Gastroesophageal sphincter (tissue), 4 donors: ENCODE measurements at regions not wholly inside any gene's neighbourhood (a gene's known extent, or its start where the extent isn't known, plus 50 kb on each side); places are given as distances from the start of the nearest gene placed in this dataset.

Experiments used
- ATAC-seq: fragments of 150-250 bp; one replicate; pipeline ENCODE4 v1.9.1; 2016; ENCODE audit warnings: mild to moderate bottlenecking, moderate library complexity
- H3K27ac ChIP-seq, 4 donors: fragments of 200-600 bp; sonication (generic) in 3 of 4; 1 replicate in 3 of 4; 2 replicates in 1 of 4; pipeline ENCODE4 v1.5.1; 2016 to 2019
- H3K27me3 ChIP-seq: fragments of 200-600 bp; sonication (generic); one replicate; pipeline ENCODE4 v1.5.1; 2019
- H3K36me3 ChIP-seq, 2 donors: fragments of 200-600 bp; sonication (generic); one replicate each; pipeline ENCODE4 v1.5.1; 2019; ENCODE audit warnings: control low read depth in 1 of 2
- H3K4me1 ChIP-seq, 3 donors: fragments of 200-600 bp; sonication (generic); 1 replicate in 2 of 3; 2 replicates in 1 of 3; pipeline ENCODE4 v1.5.1; 2016 to 2019; ENCODE audit warnings: control low read depth in 2 of 3
- H3K4me3 ChIP-seq, 2 donors: fragments of 200-600 bp; sonication (generic); one replicate each; pipeline ENCODE4 v1.5.1; 2019; ENCODE audit warnings: mild to moderate bottlenecking in 1 of 2, moderate library complexity in 1 of 2
- H3K9me3 ChIP-seq, 3 donors: fragments of 200-600 bp; sonication (generic); one replicate each; pipeline ENCODE4 v1.5.1; 2017 to 2019; ENCODE audit warnings: control low read depth in 2 of 3
- CTCF ChIP-seq, 4 experiments: fragments of 200-600 bp in 2 of 4; fragments of 450-650 bp in 2 of 4; sonication (generic) in 1 of 4; IDR thresholded peaks; one replicate each; pipeline ENCODE4 v1.5.1; 2017 to 2019; ENCODE audit warnings: antibody characterized with exemption in 4 of 4, mild to moderate bottlenecking in 2 of 4, moderate library complexity in 2 of 4
- EP300 ChIP-seq: sonication (generic); formaldehyde crosslinking; IDR thresholded peaks from one replicate; pipeline ENCODE4 v1.6.1; 2017; ENCODE audit warnings: antibody characterized with exemption, mild to moderate bottlenecking
- POLR2A ChIP-seq, 2 donors: fragments of 450-650 bp; IDR thresholded peaks; one replicate each; pipeline ENCODE4 v1.6.1; 2017; ENCODE audit warnings: antibody characterized with exemption in 2 of 2, mild to moderate bottlenecking in 2 of 2, moderate library complexity in 1 of 2
- POLR2AphosphoS5 ChIP-seq: sonication (generic); formaldehyde crosslinking; IDR thresholded peaks from one replicate; pipeline ENCODE4 v1.6.1; 2017; ENCODE audit warnings: antibody characterized with exemption
- WGBS, 2 donors: methylation state at CpG; one replicate each; pipeline ENCODE4 v1.1.5; 2018; ENCODE audit warnings: low coverage in 1 of 2; 5-methylcytosine and 5-hydroxymethylcytosine counted together

- H3K9me3 ChIP-seq: no peaks in the 10 kb centered on the region
- no peaks in the 10 kb centered on the region for H3K4me1 ChIP-seq
- no peak overlapping the region for H3K4me3 ChIP-seq
- ATAC-seq: no peak
- TF ChIP-seq CTCF (IDR thresholded peaks at IDR 0.05) (no peak), EP300 (no peak), POLR2A (IDR thresholded peaks at IDR 0.05) (no peak), POLR2AphosphoS5 (no peak)
- H3K27ac ChIP-seq: no peak overlapping the region
- 82 to 90% methylated on average over 4 of the region's 5 CpGs for WGBS, 2 donors
- no peaks in the 10 kb centered on the region for H3K36me3 ChIP-seq
- no peaks in the 10 kb centered on the region for H3K27me3 ChIP-seq
Measured at GRCh38 chr4:10278071-10278470, 161.5 kb upstream of the WDR1 start.

GRCh38 chr4:10276152-10276551 lies 159.6 kb upstream of the WDR1 start:
- TF ChIP-seq EP300 (no peak), POLR2A (IDR thresholded peaks at IDR 0.05) (no peak), CTCF (IDR thresholded peaks at IDR 0.05) (no peak), POLR2AphosphoS5 (no peak)
- Histone ChIP-seq H3K4me3 (no peak overlapping the region), H3K4me1 (no peaks in the 10 kb centered on the region), H3K27me3 (no peaks in the 10 kb centered on the region), H3K9me3 (no peaks in the 10 kb centered on the region), H3K27ac (no peak overlapping the region), H3K36me3 (no peaks in the 10 kb centered on the region)
- WGBS, 2 donors: 76 to 90% methylated on average over 2 to 4 of the region's 4 CpGs
- ATAC-seq: no peak

GRCh38 chr4:10275696-10276095 lies 159.1 kb upstream of the WDR1 start:
- ATAC-seq: no peak
- WGBS, 2 donors: 80 to 97% methylated on average over 3 to 4 of the region's 4 CpGs
- Histone ChIP-seq H3K36me3 (no peaks in the 10 kb centered on the region), H3K9me3 (no peaks in the 10 kb centered on the region), H3K27ac (no peak overlapping the region), H3K27me3 (no peaks in the 10 kb centered on the region), H3K4me3 (no peak overlapping the region), H3K4me1 (no peaks in the 10 kb centered on the region)
- no peak for TF ChIP-seq POLR2AphosphoS5
- no peak for TF ChIP-seq EP300
- no peak for TF ChIP-seq CTCF (IDR thresholded peaks at IDR 0.05)
- TF ChIP-seq POLR2A (IDR thresholded peaks at IDR 0.05): no peak

GRCh38 chr4:10273030-10273429 lies 156.4 kb upstream of the WDR1 start:
- Histone ChIP-seq H3K36me3 (no peaks in the 10 kb centered on the region), H3K4me3 (no peak overlapping the region), H3K4me1 (no peaks in the 10 kb centered on the region), H3K27ac (no peak overlapping the region), H3K9me3 (no peaks in the 10 kb centered on the region), H3K27me3 (no peaks in the 10 kb centered on the region)
- no peak for ATAC-seq
- 39 to 92% methylated on average over 4 of the region's 4 CpGs for WGBS, 2 donors
- TF ChIP-seq EP300 (no peak), CTCF (IDR thresholded peaks at IDR 0.05) (no peak), POLR2AphosphoS5 (no peak), POLR2A (IDR thresholded peaks at IDR 0.05) (no peak)

GRCh38 chr4:10272511-10272910 lies 155.9 kb upstream of the WDR1 start:
- ATAC-seq: no peak
- no peak overlapping the region for H3K4me3 ChIP-seq
- no peak overlapping the region for H3K27ac ChIP-seq
- WGBS, 2 donors: 60 to 100% methylated on average over 1 of the region's 5 CpGs
- no peaks in the 10 kb centered on the region for H3K27me3 ChIP-seq
- no peaks in the 10 kb centered on the region for H3K9me3 ChIP-seq
- no peaks in the 10 kb centered on the region for H3K36me3 ChIP-seq
- TF ChIP-seq POLR2AphosphoS5 (no peak), POLR2A (IDR thresholded peaks at IDR 0.05) (no peak), EP300 (no peak), CTCF (IDR thresholded peaks at IDR 0.05) (no peak)
- no peaks in the 10 kb centered on the region for H3K4me1 ChIP-seq
